ENCODE measurements at regions not wholly inside any gene's neighbourhood (a gene's known extent, or its start where the extent isn't known, plus 50 kb on each side); places are given as distances from the start of the nearest gene placed in this dataset.

- H3K27ac ChIP-seq = no peak overlapping the region
- H3K4me3 ChIP-seq = no peak overlapping the region
- no peak for DNase-seq (ENCODE audit: low spot score)
- TF ChIP-seq CTCF (IDR thresholded peaks at IDR 0.05) = no peak
Observed at GRCh38 chr11:33617672-33618350, 82.8 kb downstream of the C11orf91 start.

- no peak overlapping the region for H3K4me3 ChIP-seq
- no peak for TF ChIP-seq CTCF (IDR thresholded peaks at IDR 0.05)
- DNase-seq (ENCODE audit: low spot score) = no peak
- H3K27ac ChIP-seq = no peak overlapping the region
Observed at GRCh38 chr11:33616552-33616951, 84.1 kb downstream of the C11orf91 start.

- no peak overlapping the region for H3K4me3 ChIP-seq
- TF ChIP-seq CTCF (IDR thresholded peaks at IDR 0.05) = no peak
- no peak for DNase-seq (ENCODE audit: low spot score)
- no peak overlapping the region for H3K27ac ChIP-seq
Observed at GRCh38 chr11:33615751-33616150, 84.9 kb downstream of the C11orf91 start.

GRCh38 chr11:33613404-33613803 lies 87.2 kb downstream of the C11orf91 start:
- DNase-seq (ENCODE audit: low spot score) = no peak
- no peak overlapping the region for H3K27ac ChIP-seq
- no peak for TF ChIP-seq CTCF (IDR thresholded peaks at IDR 0.05)
- H3K4me3 ChIP-seq = no peak overlapping the region

- no peak overlapping the region for H3K27ac ChIP-seq
- no peak for DNase-seq (ENCODE audit: low spot score)
- no peak for TF ChIP-seq CTCF (IDR thresholded peaks at IDR 0.05)
- no peak overlapping the region for H3K4me3 ChIP-seq
Observed at GRCh38 chr11:33610903-33611302, 89.7 kb downstream of the C11orf91 start.

- Histone ChIP-seq H3K27ac (no peak overlapping the region), H3K4me3 (no peak overlapping the region)
- no peak for DNase-seq (ENCODE audit: low spot score)
- no peak for TF ChIP-seq CTCF (IDR thresholded peaks at IDR 0.05)
Observed at GRCh38 chr11:33608386-33608785, 92.2 kb downstream of the C11orf91 start.

GRCh38 chr11:33606762-33607161 lies 93.9 kb downstream of the C11orf91 start:
- DNase-seq (ENCODE audit: low spot score) = no peak
- Histone ChIP-seq H3K27ac (no peak overlapping the region), H3K4me3 (no peak overlapping the region)
- no peak for TF ChIP-seq CTCF (IDR thresholded peaks at IDR 0.05)

Measured in coronary artery (tissue), 2 donors.